ENCODE measurements at regions not wholly inside any gene's neighbourhood (a gene's known extent, or its start where the extent isn't known, plus 50 kb on each side); places are given as distances from the start of the nearest gene placed in this dataset.

DNA sequence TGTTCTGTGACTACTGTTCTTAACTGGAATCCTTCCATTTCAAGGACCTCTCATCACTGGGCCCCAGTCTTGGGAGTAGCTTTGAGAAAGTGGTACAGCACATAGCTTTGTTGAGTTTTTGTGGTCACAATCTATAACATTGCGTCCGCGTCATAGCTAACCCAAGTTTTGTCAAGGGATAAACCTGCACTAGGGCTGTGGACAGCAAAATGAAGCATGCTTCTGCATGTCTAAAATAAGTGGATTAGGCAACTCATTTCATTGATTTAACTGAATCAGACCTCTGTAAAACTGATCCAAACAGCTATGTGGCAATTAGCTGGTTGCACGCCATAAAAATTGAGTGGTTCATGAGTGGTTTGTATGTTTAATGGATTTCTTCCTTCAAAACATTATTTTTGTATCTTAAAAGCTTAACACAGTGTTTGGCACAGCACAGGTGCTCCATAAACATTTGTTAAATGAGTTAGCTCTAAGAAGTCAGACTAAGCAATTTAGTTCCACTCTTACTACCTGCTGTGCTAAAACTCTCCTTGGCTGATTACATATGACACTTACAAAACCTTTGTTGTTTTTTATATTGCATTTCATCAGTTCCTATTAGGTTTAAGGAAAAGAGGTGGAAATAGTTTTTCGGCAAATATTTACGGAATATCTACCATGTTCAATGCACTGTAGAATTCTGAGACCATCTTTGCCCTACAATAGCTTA is 160.3 kb upstream of the ATXN1 start:
- no peak overlapping the region for H3K27ac ChIP-seq (ENCODE audit: control insufficient read depth, insufficient read depth, low read length)
- H3K4me1 ChIP-seq (ENCODE audit: control insufficient read depth, extremely low read depth, insufficient read depth, low read length) = peaks cover 10% of the 10 kb centered on the region
- dilution Hi-C loops (cut with MboI; ENCODE audit: extremely low pct_ligation_motif_present, low sequenced_read_pairs) = no loop called here
- TF ChIP-seq, protein P1, sequence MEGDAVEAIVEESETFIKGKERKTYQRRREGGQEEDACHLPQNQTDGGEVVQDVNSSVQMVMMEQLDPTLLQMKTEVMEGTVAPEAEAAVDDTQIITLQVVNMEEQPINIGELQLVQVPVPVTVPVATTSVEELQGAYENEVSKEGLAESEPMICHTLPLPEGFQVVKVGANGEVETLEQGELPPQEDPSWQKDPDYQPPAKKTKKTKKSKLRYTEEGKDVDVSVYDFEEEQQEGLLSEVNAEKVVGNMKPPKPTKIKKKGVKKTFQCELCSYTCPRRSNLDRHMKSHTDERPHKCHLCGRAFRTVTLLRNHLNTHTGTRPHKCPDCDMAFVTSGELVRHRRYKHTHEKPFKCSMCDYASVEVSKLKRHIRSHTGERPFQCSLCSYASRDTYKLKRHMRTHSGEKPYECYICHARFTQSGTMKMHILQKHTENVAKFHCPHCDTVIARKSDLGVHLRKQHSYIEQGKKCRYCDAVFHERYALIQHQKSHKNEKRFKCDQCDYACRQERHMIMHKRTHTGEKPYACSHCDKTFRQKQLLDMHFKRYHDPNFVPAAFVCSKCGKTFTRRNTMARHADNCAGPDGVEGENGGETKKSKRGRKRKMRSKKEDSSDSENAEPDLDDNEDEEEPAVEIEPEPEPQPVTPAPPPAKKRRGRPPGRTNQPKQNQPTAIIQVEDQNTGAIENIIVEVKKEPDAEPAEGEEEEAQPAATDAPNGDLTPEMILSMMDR (optimal IDR thresholded peaks at IDR 0.05 in 1 of 3, IDR thresholded peaks at IDR 0.05 in 1 of 3, conservative IDR thresholded peaks at IDR 0.05 in 1 of 3; ENCODE audit: extremely low read depth in 1 of 3, insufficient read depth in 2 of 3, low read length in 3 of 3) = no peak
- TF ChIP-seq EZH2 (IDR thresholded peaks at IDR 0.05; ENCODE audit: low read length) = no peak
- no peaks in the 10 kb centered on the region for H4K20me1 ChIP-seq (ENCODE audit: control insufficient read depth, extremely low read depth, insufficient read depth, low read length)
- FAIRE-seq (peak; percentile 94), DNase-seq (ENCODE audit: low read depth, low spot score) (peak; percentile 38)
- no peaks in the 10 kb centered on the region for H3K27me3 ChIP-seq (ENCODE audit: control insufficient read depth, extremely low read depth, insufficient read depth, low read length)
- no peak overlapping the region for H2AFZ ChIP-seq (ENCODE audit: control insufficient read depth, low read length)
- H3K36me3 ChIP-seq (ENCODE audit: control insufficient read depth in 2 of 2, extremely low read depth in 1 of 2, insufficient read depth in 2 of 2, low read length in 2 of 2) = no peaks in the 10 kb centered on the region
- no peaks in the 10 kb centered on the region for H3K9me3 ChIP-seq (ENCODE audit: control insufficient read depth, low read depth, low read length)
- H3K4me2 ChIP-seq (ENCODE audit: control insufficient read depth, extremely low read depth, insufficient read depth, low read depth, low read length) = no peak overlapping the region
- H3K4me3 ChIP-seq (ENCODE audit: control insufficient read depth in 2 of 3, extremely low read depth in 1 of 3, insufficient read depth in 2 of 3, low read depth in 1 of 3, low read length in 3 of 3) = no peak overlapping the region
- no peaks in the 10 kb centered on the region for H3K79me2 ChIP-seq (ENCODE audit: control insufficient read depth, insufficient read depth, low read length)
- H3K9ac ChIP-seq (ENCODE audit: control insufficient read depth, extremely low read depth, insufficient read depth, low read length) = no peak overlapping the region
- H3K9me1 ChIP-seq (ENCODE audit: control insufficient read depth, extremely low read depth, insufficient read depth, low read length) = no peaks in the 10 kb centered on the region

DNA sequence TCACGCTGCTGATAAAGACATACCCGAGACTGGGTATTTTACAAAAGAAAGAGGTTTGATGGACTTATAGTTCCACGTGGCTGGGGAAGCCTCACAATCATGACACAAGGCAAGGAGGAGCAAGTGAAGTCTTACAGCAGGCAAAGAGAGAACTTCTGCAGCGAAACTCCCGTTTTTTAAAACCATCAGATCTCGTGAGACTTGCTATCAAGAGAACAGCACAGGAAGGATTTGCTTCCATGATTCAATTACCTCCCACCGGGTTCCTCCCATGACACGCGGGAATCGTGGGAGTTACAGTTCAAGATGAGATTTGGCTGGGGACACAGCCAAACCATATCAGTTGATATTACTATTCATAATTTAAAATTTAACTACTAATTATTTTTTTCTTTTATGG is 157.3 kb upstream of the ATXN1 start:
- dilution Hi-C loops (cut with MboI; ENCODE audit: extremely low pct_ligation_motif_present, low sequenced_read_pairs) = no loop called here
- no peak for FAIRE-seq

More for the DNA sequence above, 157.3 kb upstream of the ATXN1 start:
- Histone ChIP-seq H3K4me1 (ENCODE audit: control insufficient read depth, extremely low read depth, insufficient read depth, low read length) (peaks cover 10% of the 10 kb centered on the region), H3K36me3 (ENCODE audit: control insufficient read depth in 2 of 2, extremely low read depth in 1 of 2, insufficient read depth in 2 of 2, low read length in 2 of 2) (no peaks in the 10 kb centered on the region), H3K9me1 (ENCODE audit: control insufficient read depth, extremely low read depth, insufficient read depth, low read length) (no peaks in the 10 kb centered on the region), H3K79me2 (ENCODE audit: control insufficient read depth, insufficient read depth, low read length) (no peaks in the 10 kb centered on the region), H3K4me2 (ENCODE audit: control insufficient read depth, extremely low read depth, insufficient read depth, low read depth, low read length) (no peak overlapping the region), H3K9ac (ENCODE audit: control insufficient read depth, extremely low read depth, insufficient read depth, low read length) (no peak overlapping the region), H3K9me3 (ENCODE audit: control insufficient read depth, low read depth, low read length) (no peaks in the 10 kb centered on the region), H2AFZ (ENCODE audit: control insufficient read depth, low read length) (no peak overlapping the region), H4K20me1 (ENCODE audit: control insufficient read depth, extremely low read depth, insufficient read depth, low read length) (no peaks in the 10 kb centered on the region), H3K27ac (ENCODE audit: control insufficient read depth, insufficient read depth, low read length) (no peak overlapping the region), H3K27me3 (ENCODE audit: control insufficient read depth, extremely low read depth, insufficient read depth, low read length) (no peaks in the 10 kb centered on the region), H3K4me3 (ENCODE audit: control insufficient read depth in 2 of 3, extremely low read depth in 1 of 3, insufficient read depth in 2 of 3, low read depth in 1 of 3, low read length in 3 of 3) (no peak overlapping the region)
- DNase-seq (ENCODE audit: low read depth, low spot score) = no peak
- TF ChIP-seq EZH2 (IDR thresholded peaks at IDR 0.05; ENCODE audit: low read length) = no peak
- TF ChIP-seq, protein P1 (optimal IDR thresholded peaks at IDR 0.05 in 1 of 3, IDR thresholded peaks at IDR 0.05 in 1 of 3, conservative IDR thresholded peaks at IDR 0.05 in 1 of 3; ENCODE audit: extremely low read depth in 1 of 3, insufficient read depth in 2 of 3, low read length in 3 of 3) = no peak
